NCI-H2227 treated with DMSO at 0.1 percent for 48 hours (cell line): ENCODE measurements at regions not wholly inside any gene's neighbourhood (a gene's known extent, or its start where the extent isn't known, plus 50 kb on each side); places are given as distances from the start of the nearest gene placed in this dataset.
"Not testable (repeated sequence)": the region's sequence is repeated elsewhere in the genome, so short reads cannot be mapped to it uniquely, and the experiment has no call there.

Experiments
- DNase-seq: peaks from one replicate; lab custom pipeline; 2025; lab: John Stamatoyannopoulos, UW

GRCh38 chr14:27245947-27246346, 648.1 kb upstream of the NOVA1 start:
- no peak for DNase-seq

- DNase-seq: peak; percentile 11
Measured at GRCh38 chr14:27253966-27254365, 656.1 kb upstream of the NOVA1 start.

GRCh38 chr14:27256805-27257204, 659.0 kb upstream of the NOVA1 start:
- DNase-seq: no peak

GRCh38 chr14:27267876-27268275, 670.0 kb upstream of the NOVA1 start:
- no peak for DNase-seq

- no peak for DNase-seq
Measured at GRCh38 chr14:27270716-27271115, 672.9 kb upstream of the NOVA1 start.

GRCh38 chr14:27278341-27278740, 680.5 kb upstream of the NOVA1 start:
- DNase-seq: no peak

- DNase-seq: no peak
Measured at GRCh38 chr14:27305441-27305945, 707.7 kb upstream of the NOVA1 start.

GRCh38 chr14:27312730-27313129, 714.9 kb upstream of the NOVA1 start:
- not testable (repeated sequence) for DNase-seq

- no peak for DNase-seq
Measured at GRCh38 chr14:27314231-27314630, 716.4 kb upstream of the NOVA1 start.

- no peak for DNase-seq
Measured at GRCh38 chr14:27315477-27315876, 717.6 kb upstream of the NOVA1 start.

- DNase-seq: no peak
Measured at GRCh38 chr14:27315947-27316346, 718.1 kb upstream of the NOVA1 start.

- DNase-seq: no peak
Measured at GRCh38 chr14:27318774-27319420, 721.1 kb upstream of the NOVA1 start.

GRCh38 chr14:27320261-27320660, 722.4 kb upstream of the NOVA1 start:
- no peak for DNase-seq

GRCh38 chr14:27327095-27327494, 729.3 kb upstream of the NOVA1 start:
- DNase-seq: no peak

GRCh38 chr14:27338012-27338411, 740.2 kb upstream of the NOVA1 start:
- DNase-seq: no peak

GRCh38 chr14:27363036-27363435, 765.2 kb upstream of the NOVA1 start:
- not testable (repeated sequence) for DNase-seq

GRCh38 chr14:27366596-27366995, 768.8 kb upstream of the NOVA1 start:
- no peak for DNase-seq

- no peak for DNase-seq
Measured at GRCh38 chr14:27367345-27367744, 769.5 kb upstream of the NOVA1 start.

- DNase-seq: no peak
Measured at GRCh38 chr14:27370074-27370473, 772.2 kb upstream of the NOVA1 start.

- no peak for DNase-seq
Measured at GRCh38 chr14:27370775-27371174, 772.9 kb upstream of the NOVA1 start.

GRCh38 chr14:27371209-27371608, 773.4 kb upstream of the NOVA1 start:
- DNase-seq: no peak

GRCh38 chr14:27371868-27372267, 774.0 kb upstream of the NOVA1 start:
- no peak for DNase-seq

- DNase-seq: no peak
Measured at GRCh38 chr14:27372771-27373170, 774.9 kb upstream of the NOVA1 start.

GRCh38 chr14:27384124-27384523, 786.3 kb upstream of the NOVA1 start:
- no peak for DNase-seq
